HUES64 (cell line): ENCODE measurements at regions not wholly inside any gene's neighbourhood (a gene's known extent, or its start where the extent isn't known, plus 50 kb on each side); places are given as distances from the start of the nearest gene placed in this dataset.
A peak's percentile ranks its signal among the peaks of the same experiment; 100 is the strongest.
"Not testable (repeated sequence)": the region's sequence is repeated elsewhere in the genome, so short reads cannot be mapped to it uniquely, and the experiment has no call there.

Experiments used
- H3K27ac ChIP-seq: 2 replicates; pipeline ENCODE4 v1.7.0; 2013; ENCODE audit warnings: low read depth, low read length, inconsistent platforms
- H3K27me3 ChIP-seq: 2 replicates; pipeline ENCODE4 v1.6.1; 2013; ENCODE audit warnings: mild to moderate bottlenecking, low read length; ENCODE audit not compliant: insufficient read depth
- H3K36me3 ChIP-seq: 2 replicates; pipeline ENCODE4 v1.6.1; 2013; ENCODE audit warnings: mild to moderate bottlenecking, low read length; ENCODE audit not compliant: insufficient read depth
- H3K4me1 ChIP-seq: 2 replicates; pipeline ENCODE4 v1.6.1; 2013; ENCODE audit warnings: mild to moderate bottlenecking, low read length, moderate library complexity; ENCODE audit not compliant: insufficient read depth
- H3K4me3 ChIP-seq: 2 replicates; pipeline ENCODE4 v1.5.1; 2013; ENCODE audit warnings: mild to moderate bottlenecking, low read length, moderate library complexity
- H3K9ac ChIP-seq: 2 replicates; pipeline ENCODE4 v1.6.1; 2013; ENCODE audit warnings: mild to moderate bottlenecking, low read depth, low read length
- H3K9me3 ChIP-seq: 2 replicates; pipeline ENCODE4 v1.6.1; 2013; ENCODE audit warnings: low read depth, low read length; ENCODE audit not compliant: insufficient read depth
- WGBS: fragments of 150-250, 120-280 bp; methylation state at CpG from one replicate; pipeline ENCODE4 v1.1.7; 2013; ENCODE audit warnings: missing lambda C conversion rate; 5-methylcytosine and 5-hydroxymethylcytosine counted together

DNA sequence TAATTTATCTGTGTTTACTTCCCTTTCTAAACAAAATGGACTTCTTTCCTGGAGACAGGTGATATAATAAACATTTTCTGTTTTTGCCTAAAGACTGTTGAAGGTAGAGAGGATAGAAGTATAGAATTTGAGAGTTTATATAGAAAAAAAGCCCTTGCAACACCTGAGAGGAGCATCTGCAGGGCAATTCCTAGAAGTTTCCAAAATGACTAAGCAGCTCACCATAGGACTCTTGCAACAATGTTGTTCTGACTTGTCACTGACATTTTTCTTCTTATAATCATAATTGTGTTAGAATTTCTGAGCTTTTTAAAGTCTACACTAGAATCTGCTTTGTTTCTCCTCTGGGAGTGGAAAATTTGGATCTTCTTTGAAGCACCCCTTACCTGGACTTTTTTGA, 216.8 kb downstream of the TUSC1 start:
- Histone ChIP-seq H3K4me3 (no peak overlapping the region), H3K9me3 (no peaks in the 10 kb centered on the region), H3K9ac (no peak overlapping the region), H3K27ac (no peak overlapping the region), H3K4me1 (no peaks in the 10 kb centered on the region), H3K36me3 (no peaks in the 10 kb centered on the region), H3K27me3 (no peaks in the 10 kb centered on the region)

DNA sequence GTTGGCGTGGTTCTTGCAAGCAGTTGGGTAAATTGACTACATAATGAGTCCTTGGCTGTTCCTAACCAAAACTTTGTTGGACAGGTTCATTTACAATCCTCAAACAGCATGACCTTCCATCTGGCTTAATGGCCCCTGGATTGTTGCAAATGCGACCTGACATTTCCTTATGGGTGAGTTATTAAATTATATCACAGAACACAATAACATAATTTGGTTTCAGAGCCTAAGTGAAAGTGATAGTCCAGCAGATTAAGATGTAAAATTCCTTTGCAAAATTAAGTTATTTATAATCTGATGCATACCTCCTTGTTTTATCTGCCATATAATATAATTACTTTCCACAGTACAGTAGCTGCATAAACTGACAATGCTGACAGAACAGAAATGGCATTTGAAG, 224.4 kb downstream of the TUSC1 start:
- Histone ChIP-seq H3K4me1 (no peaks in the 10 kb centered on the region), H3K27me3 (no peaks in the 10 kb centered on the region), H3K36me3 (no peaks in the 10 kb centered on the region), H3K9me3 (no peaks in the 10 kb centered on the region), H3K27ac (no peak overlapping the region), H3K9ac (no peak overlapping the region), H3K4me3 (no peak overlapping the region)
- WGBS = 100% methylated on average over 1 of the region's 2 CpGs

DNA sequence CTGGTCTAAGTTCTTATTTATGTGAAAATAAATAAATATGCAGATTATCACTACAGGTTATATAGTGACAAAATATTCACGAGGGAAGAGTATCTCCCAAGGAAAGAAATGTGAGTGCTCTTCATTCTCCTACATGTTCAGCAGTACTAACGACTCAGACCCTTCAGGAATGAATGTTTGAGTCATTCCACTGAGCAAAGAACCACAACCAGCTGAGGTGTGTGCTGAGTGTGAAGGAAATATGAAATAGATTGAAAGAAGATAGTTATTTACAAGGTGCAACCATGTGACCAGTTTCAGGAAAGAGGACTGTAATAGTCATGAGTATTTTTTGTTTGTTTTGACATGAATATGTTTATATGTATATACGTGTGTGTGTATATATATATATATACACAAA, 228.7 kb downstream of the TUSC1 start:
- no peak overlapping the region for H3K9ac ChIP-seq
- no peaks in the 10 kb centered on the region for H3K4me1 ChIP-seq
- no peak overlapping the region for H3K27ac ChIP-seq
- 100% methylated on average over 2 of the region's 3 CpGs for WGBS
- H3K36me3 ChIP-seq = no peaks in the 10 kb centered on the region
- H3K4me3 ChIP-seq = no peak overlapping the region
- no peaks in the 10 kb centered on the region for H3K27me3 ChIP-seq
- H3K9me3 ChIP-seq = no peaks in the 10 kb centered on the region

DNA sequence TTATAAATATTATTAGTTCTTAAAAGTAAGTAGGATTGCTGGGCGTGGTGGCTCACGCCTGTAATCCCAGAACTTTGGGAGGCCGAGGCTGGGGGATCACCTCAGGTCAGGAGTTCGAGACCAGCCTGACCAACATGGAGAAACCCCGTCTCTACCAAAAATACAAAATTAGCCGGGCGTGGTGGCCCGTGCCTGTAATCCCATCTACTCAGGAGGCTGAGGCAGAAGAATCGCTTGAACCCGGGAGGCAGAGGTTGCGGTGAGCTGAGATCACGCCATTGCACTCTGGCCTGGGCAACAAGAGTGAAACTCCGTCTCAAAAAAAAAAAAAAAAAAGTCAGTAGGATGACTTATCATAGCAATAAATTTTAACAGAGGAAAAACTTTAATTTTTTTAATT, 232.5 kb downstream of the TUSC1 start:
- H3K36me3 ChIP-seq, H3K4me1 ChIP-seq, H3K9me3 ChIP-seq, H3K27me3 ChIP-seq, H3K27ac ChIP-seq, H3K4me3 ChIP-seq, H3K9ac ChIP-seq: not testable (repeated sequence)
- 95% methylated on average over 11 of the region's 13 CpGs for WGBS

GRCh38 chr9:25442526-25442925, 235.7 kb downstream of the TUSC1 start:
- Histone ChIP-seq H3K4me3 (no peak overlapping the region), H3K27me3 (no peaks in the 10 kb centered on the region), H3K36me3 (no peaks in the 10 kb centered on the region), H3K4me1 (no peaks in the 10 kb centered on the region), H3K9ac (no peak overlapping the region), H3K27ac (no peak overlapping the region), H3K9me3 (0 out of 2 replicates have a peak, but pooled peaks cover 2% of the 10 kb centered on the region)
- WGBS = 82% methylated on average over 3 of the region's 4 CpGs

GRCh38 chr9:25427898-25428297, 250.3 kb downstream of the TUSC1 start:
- no peaks in the 10 kb centered on the region for H3K27me3 ChIP-seq
- no peak overlapping the region for H3K4me3 ChIP-seq
- 0 out of 2 replicates have a peak, but pooled peaks cover 13% of the 10 kb centered on the region for H3K9me3 ChIP-seq
- H3K4me1 ChIP-seq = no peaks in the 10 kb centered on the region
- WGBS = 93% methylated on average over 4 of the region's 4 CpGs
- H3K36me3 ChIP-seq = no peaks in the 10 kb centered on the region
- no peak overlapping the region for H3K9ac ChIP-seq
- no peak overlapping the region for H3K27ac ChIP-seq

- no peak overlapping the region for H3K27ac ChIP-seq
- H3K9ac ChIP-seq = no peak overlapping the region
- H3K4me1 ChIP-seq = no peaks in the 10 kb centered on the region
- H3K36me3 ChIP-seq = no peaks in the 10 kb centered on the region
- H3K9me3 ChIP-seq = 0 out of 2 replicates have a peak, but pooled peaks cover 13% of the 10 kb centered on the region
- no peaks in the 10 kb centered on the region for H3K27me3 ChIP-seq
- no peak overlapping the region for H3K4me3 ChIP-seq
- WGBS = 73% methylated on average over 4 of the region's 4 CpGs
These were observed 251.0 kb downstream of the TUSC1 start for GRCh38 chr9:25427290-25427689.

GRCh38 chr9:25421560-25421959, 256.7 kb downstream of the TUSC1 start:
- H3K9ac ChIP-seq = no peak overlapping the region
- WGBS = no CpG with 5 or more reads among the region's 1 CpG
- H3K27ac ChIP-seq = no peak overlapping the region
- H3K36me3 ChIP-seq = no peaks in the 10 kb centered on the region
- no peak overlapping the region for H3K4me3 ChIP-seq
- 0 out of 2 replicates have a peak, but pooled peaks cover 13% of the 10 kb centered on the region for H3K9me3 ChIP-seq
- H3K27me3 ChIP-seq = no peaks in the 10 kb centered on the region
- no peaks in the 10 kb centered on the region for H3K4me1 ChIP-seq

DNA sequence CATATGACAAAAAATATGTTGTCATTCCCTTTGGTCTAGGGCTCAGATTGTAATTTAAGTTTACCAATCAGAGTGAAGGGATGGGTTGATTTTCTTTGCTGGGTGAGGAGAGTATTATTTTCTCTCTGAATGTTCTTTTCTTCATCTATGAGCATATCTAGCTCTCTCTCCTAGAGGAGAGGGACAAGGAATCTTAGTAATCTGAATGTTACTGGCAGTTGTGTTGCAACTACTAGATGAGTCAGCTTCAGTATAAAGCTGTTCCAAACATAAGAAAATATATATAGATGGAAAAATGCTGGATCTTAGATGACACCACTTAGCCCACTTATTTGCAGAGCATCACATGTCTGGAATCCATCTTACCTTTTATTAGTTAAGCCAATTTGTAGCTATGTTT, 259.3 kb downstream of the TUSC1 start:
- no peak overlapping the region for H3K27ac ChIP-seq
- H3K4me3 ChIP-seq = no peak overlapping the region
- no peak overlapping the region for H3K9ac ChIP-seq
- H3K4me1 ChIP-seq = peaks cover 24% of the 10 kb centered on the region
- H3K27me3 ChIP-seq = no peaks in the 10 kb centered on the region
- no peaks in the 10 kb centered on the region for H3K9me3 ChIP-seq
- H3K36me3 ChIP-seq = no peaks in the 10 kb centered on the region

GRCh38 chr9:25415718-25416117, 262.5 kb downstream of the TUSC1 start:
- no peaks in the 10 kb centered on the region for H3K9me3 ChIP-seq
- H3K27ac ChIP-seq = no peak overlapping the region
- H3K9ac ChIP-seq = no peak overlapping the region
- H3K4me1 ChIP-seq = peaks cover 36% of the 10 kb centered on the region
- H3K4me3 ChIP-seq = no peak overlapping the region
- H3K27me3 ChIP-seq = no peaks in the 10 kb centered on the region
- 100% methylated on average over 1 of the region's 1 CpG for WGBS
- H3K36me3 ChIP-seq = no peaks in the 10 kb centered on the region

DNA sequence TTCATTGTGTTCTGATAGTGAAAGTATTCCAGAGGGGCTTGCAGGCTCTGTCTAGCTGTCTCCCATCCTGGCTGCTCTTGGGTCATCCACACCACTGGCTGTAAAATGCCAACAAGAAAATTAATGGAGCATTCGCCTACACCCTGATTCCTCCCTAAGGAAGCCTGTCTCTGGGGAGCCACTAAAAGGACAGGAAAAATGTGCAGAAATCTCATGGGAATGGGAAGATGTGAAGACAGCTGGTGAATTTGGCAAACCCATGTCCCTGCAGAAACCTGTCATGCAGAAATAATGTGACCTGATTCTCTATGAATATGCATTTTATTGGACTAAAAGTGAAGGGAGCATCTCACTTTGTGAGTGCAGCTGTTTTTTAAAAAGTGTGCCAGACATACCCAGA, 265.6 kb downstream of the TUSC1 start:
- Histone ChIP-seq H3K27ac (no peak overlapping the region), H3K9ac (no peak overlapping the region), H3K27me3 (no peaks in the 10 kb centered on the region), H3K4me1 (peaks cover 41% of the 10 kb centered on the region), H3K36me3 (no peaks in the 10 kb centered on the region), H3K9me3 (no peaks in the 10 kb centered on the region), H3K4me3 (no peak overlapping the region)
- 100% methylated on average over 1 of the region's 1 CpG for WGBS

- Histone ChIP-seq H3K36me3 (peaks cover 18% of the 10 kb centered on the region), H3K9ac (no peak overlapping the region; the same call in 1 of the 2 replicates), H3K27ac (peak overlapping the region; percentile 100), H3K27me3 (no peaks in the 10 kb centered on the region), H3K9me3 (peaks cover 27% of the 10 kb centered on the region), H3K4me1 (peaks cover 31% of the 10 kb centered on the region), H3K4me3 (no peak overlapping the region)
These were observed 280.5 kb downstream of the TUSC1 start for GRCh38 chr9:25397746-25398145.
